ENCODE measurements at regions not wholly inside any gene's neighbourhood (a gene's known extent, or its start where the extent isn't known, plus 50 kb on each side); places are given as distances from the start of the nearest gene placed in this dataset.

DNA sequence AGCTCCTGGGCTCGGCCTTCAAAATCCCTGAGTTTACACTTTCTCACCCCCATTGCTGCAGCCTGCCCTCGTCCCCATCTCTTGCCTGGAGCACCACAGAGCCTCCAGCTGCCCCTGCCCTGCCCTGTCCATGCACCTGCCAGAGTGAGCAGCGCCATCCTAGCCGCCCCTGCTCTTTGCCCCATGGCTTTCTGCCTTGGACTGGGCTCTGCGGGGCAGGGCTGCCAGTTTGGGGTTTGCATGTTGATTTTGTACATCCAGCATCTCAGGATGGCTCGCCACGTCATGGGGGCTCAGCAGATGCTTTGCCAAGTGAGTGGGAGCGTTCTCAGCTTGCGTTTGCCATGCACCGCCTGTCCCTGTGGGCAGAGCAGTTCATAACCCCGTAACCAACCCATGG is 67.1 kb upstream of the HGFAC start:
- TF ChIP-seq, protein P1, sequence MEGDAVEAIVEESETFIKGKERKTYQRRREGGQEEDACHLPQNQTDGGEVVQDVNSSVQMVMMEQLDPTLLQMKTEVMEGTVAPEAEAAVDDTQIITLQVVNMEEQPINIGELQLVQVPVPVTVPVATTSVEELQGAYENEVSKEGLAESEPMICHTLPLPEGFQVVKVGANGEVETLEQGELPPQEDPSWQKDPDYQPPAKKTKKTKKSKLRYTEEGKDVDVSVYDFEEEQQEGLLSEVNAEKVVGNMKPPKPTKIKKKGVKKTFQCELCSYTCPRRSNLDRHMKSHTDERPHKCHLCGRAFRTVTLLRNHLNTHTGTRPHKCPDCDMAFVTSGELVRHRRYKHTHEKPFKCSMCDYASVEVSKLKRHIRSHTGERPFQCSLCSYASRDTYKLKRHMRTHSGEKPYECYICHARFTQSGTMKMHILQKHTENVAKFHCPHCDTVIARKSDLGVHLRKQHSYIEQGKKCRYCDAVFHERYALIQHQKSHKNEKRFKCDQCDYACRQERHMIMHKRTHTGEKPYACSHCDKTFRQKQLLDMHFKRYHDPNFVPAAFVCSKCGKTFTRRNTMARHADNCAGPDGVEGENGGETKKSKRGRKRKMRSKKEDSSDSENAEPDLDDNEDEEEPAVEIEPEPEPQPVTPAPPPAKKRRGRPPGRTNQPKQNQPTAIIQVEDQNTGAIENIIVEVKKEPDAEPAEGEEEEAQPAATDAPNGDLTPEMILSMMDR (IDR thresholded peaks at IDR 0.05), result no peak
- TF ChIP-seq POLR2AphosphoS5 (IDR thresholded peaks at IDR 0.05), result no peak
- no peak for TF ChIP-seq POLR2A (IDR thresholded peaks at IDR 0.05)
